ENCODE measurements at regions not wholly inside any gene's neighbourhood (a gene's known extent, or its start where the extent isn't known, plus 50 kb on each side); places are given as distances from the start of the nearest gene placed in this dataset.
"Not testable (repeated sequence)": the region's sequence is repeated elsewhere in the genome, so short reads cannot be mapped to it uniquely, and the experiment has no call there.

- no TSS peak for BruUV-seq (replicated peaks)
- intact Hi-C loops (cut with micrococcal nuclease; ENCODE audit: unreplicated experiment), result no loop called here
- H3K36me3 ChIP-seq (ENCODE audit: insufficient read depth, low read length), result no peaks in the 10 kb centered on the region
Observed at GRCh38 chr3:66644549-66644948, 143.7 kb upstream of the LRIG1 start.

DNA sequence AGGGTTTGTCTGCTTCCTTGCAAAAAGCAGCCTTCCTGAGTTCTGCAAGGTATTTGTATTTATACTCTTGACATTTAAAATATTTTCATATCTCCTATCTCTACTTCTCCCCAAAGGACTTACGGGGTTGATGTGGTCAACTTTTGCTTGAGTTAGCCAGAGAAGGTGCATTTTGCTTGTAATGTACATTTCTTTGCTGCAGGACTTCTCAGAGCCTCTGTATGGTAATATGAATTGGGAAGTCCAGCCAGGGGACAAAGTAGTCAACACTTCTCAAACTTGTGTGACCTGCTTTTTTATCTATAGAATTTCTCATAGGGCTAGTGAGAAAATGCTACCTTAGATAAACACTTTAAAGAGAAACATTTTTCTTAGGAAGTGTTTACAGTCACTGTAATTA is 148.2 kb upstream of the LRIG1 start:
- intact Hi-C loops (cut with micrococcal nuclease; ENCODE audit: unreplicated experiment), result no loop called here
- H2AFZ ChIP-seq (ENCODE audit: low read length), result no peak overlapping the region
- CTCF ChIA-PET (ENCODE audit: unreplicated experiment), result no interaction called here

More at GRCh38 chr3:66644549-66644948, 143.7 kb upstream of the LRIG1 start:
- CTCF ChIA-PET (ENCODE audit: unreplicated experiment), result no interaction called here
- Histone ChIP-seq H3K4me3 (ENCODE audit: low read depth, low read length, poor library complexity, severe bottlenecking) (no peak overlapping the region), H3K4me2 (ENCODE audit: low read length) (no peak overlapping the region), H3K4me1 (ENCODE audit: insufficient read depth, low read length, poor library complexity, severe bottlenecking) (no peaks in the 10 kb centered on the region), H3K27ac (ENCODE audit: low read depth, low read length, poor library complexity, severe bottlenecking) (no peak overlapping the region), H3K9me3 (ENCODE audit: low read length) (0 out of 2 replicates have a peak, but pooled peaks cover 4% of the 10 kb centered on the region), H4K20me1 (ENCODE audit: insufficient read depth, low read length) (no peaks in the 10 kb centered on the region), H2AFZ (ENCODE audit: low read length) (no peak overlapping the region), H3K79me2 (ENCODE audit: insufficient read depth, low read depth, low read length) (no peaks in the 10 kb centered on the region), H3K9me2 (ENCODE audit: insufficient read depth, low read length) (no peaks in the 10 kb centered on the region)
- POLR2A ChIA-PET, result no interaction called here
- TF ChIP-seq EZH2phosphoT487 (IDR thresholded peaks at IDR 0.05; ENCODE audit: borderline replicate concordance, low read depth, low read length), result no peak
- TF ChIP-seq, protein P1, sequence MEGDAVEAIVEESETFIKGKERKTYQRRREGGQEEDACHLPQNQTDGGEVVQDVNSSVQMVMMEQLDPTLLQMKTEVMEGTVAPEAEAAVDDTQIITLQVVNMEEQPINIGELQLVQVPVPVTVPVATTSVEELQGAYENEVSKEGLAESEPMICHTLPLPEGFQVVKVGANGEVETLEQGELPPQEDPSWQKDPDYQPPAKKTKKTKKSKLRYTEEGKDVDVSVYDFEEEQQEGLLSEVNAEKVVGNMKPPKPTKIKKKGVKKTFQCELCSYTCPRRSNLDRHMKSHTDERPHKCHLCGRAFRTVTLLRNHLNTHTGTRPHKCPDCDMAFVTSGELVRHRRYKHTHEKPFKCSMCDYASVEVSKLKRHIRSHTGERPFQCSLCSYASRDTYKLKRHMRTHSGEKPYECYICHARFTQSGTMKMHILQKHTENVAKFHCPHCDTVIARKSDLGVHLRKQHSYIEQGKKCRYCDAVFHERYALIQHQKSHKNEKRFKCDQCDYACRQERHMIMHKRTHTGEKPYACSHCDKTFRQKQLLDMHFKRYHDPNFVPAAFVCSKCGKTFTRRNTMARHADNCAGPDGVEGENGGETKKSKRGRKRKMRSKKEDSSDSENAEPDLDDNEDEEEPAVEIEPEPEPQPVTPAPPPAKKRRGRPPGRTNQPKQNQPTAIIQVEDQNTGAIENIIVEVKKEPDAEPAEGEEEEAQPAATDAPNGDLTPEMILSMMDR (conservative IDR thresholded peaks at IDR 0.05; ENCODE audit: low read length), result no peak
- no peak for DNase-seq (ENCODE audit: low spot score)

DNA sequence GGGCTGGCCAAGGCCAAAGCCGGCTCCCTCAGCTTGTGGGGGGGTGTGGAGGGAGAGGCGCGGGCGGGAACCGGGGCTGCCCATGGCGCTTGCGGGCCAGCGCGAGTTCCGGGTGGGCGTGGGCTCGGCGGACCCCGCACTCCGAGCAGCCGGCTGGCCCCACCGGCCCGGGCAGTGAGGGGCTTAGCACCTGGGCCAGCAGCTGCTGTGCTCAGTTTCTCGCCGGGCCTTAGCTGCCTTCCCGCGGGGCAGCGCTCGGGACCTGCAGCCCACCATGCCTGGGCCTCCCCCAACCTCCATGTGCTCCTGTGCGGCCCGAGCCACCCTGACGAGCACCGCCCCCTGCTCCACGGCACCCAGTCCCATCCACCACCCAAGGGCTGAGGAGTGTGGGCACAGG is 150.7 kb upstream of the LRIG1 start:
- H2AFZ ChIP-seq (ENCODE audit: low read length); H3K9me3 ChIP-seq (ENCODE audit: low read length); BruUV-seq (replicated peaks); H3K27ac ChIP-seq (ENCODE audit: low read depth, low read length, poor library complexity, severe bottlenecking); DNase-seq (ENCODE audit: low spot score); H4K20me1 ChIP-seq (ENCODE audit: insufficient read depth, low read length); H3K79me2 ChIP-seq (ENCODE audit: insufficient read depth, low read depth, low read length); CTCF ChIA-PET (ENCODE audit: unreplicated experiment); H3K4me1 ChIP-seq (ENCODE audit: insufficient read depth, low read length, poor library complexity, severe bottlenecking); H3K4me2 ChIP-seq (ENCODE audit: low read length); H3K4me3 ChIP-seq (ENCODE audit: low read depth, low read length, poor library complexity, severe bottlenecking); intact Hi-C loops (cut with micrococcal nuclease; ENCODE audit: unreplicated experiment); H3K36me3 ChIP-seq (ENCODE audit: insufficient read depth, low read length); H3K9me2 ChIP-seq (ENCODE audit: insufficient read depth, low read length): not testable (repeated sequence)
- POLR2A ChIA-PET, result interaction anchor here (0.6 kb wide), 1 partner anchor 8 kb away, joined by 3 read pairs; no protein-coding TSS in a partner anchor

More for the DNA sequence above, 148.2 kb upstream of the LRIG1 start:
- Histone ChIP-seq H3K4me1 (ENCODE audit: insufficient read depth, low read length, poor library complexity, severe bottlenecking) (no peaks in the 10 kb centered on the region), H3K4me2 (ENCODE audit: low read length) (no peak overlapping the region), H3K9me2 (ENCODE audit: insufficient read depth, low read length) (no peaks in the 10 kb centered on the region), H3K9me3 (ENCODE audit: low read length) (0 out of 2 replicates have a peak, but pooled peaks cover 4% of the 10 kb centered on the region), H3K36me3 (ENCODE audit: insufficient read depth, low read length) (no peaks in the 10 kb centered on the region), H3K79me2 (ENCODE audit: insufficient read depth, low read depth, low read length) (no peaks in the 10 kb centered on the region), H3K27ac (ENCODE audit: low read depth, low read length, poor library complexity, severe bottlenecking) (no peak overlapping the region), H4K20me1 (ENCODE audit: insufficient read depth, low read length) (no peaks in the 10 kb centered on the region), H3K4me3 (ENCODE audit: low read depth, low read length, poor library complexity, severe bottlenecking) (no peak overlapping the region)
- BruUV-seq (replicated peaks), result no TSS peak
- TF ChIP-seq, protein P1 (conservative IDR thresholded peaks at IDR 0.05; ENCODE audit: low read length), result no peak
- TF ChIP-seq EZH2phosphoT487 (IDR thresholded peaks at IDR 0.05; ENCODE audit: borderline replicate concordance, low read depth, low read length), result no peak
- POLR2A ChIA-PET, result interaction anchor here (0.5 kb wide), 1 partner anchor 1045 kb away, joined by 4 read pairs; no protein-coding TSS in a partner anchor
- DNase-seq (ENCODE audit: low spot score), result no peak

GRCh38 chr3:66652100-66652499 is 151.3 kb upstream of the LRIG1 start:
- BruUV-seq (replicated peaks); intact Hi-C loops (cut with micrococcal nuclease; ENCODE audit: unreplicated experiment): not testable (repeated sequence)

More at GRCh38 chr3:66652100-66652499, 151.3 kb upstream of the LRIG1 start:
- H3K4me2 ChIP-seq (ENCODE audit: low read length); H3K79me2 ChIP-seq (ENCODE audit: insufficient read depth, low read depth, low read length); H3K9me3 ChIP-seq (ENCODE audit: low read length); H3K36me3 ChIP-seq (ENCODE audit: insufficient read depth, low read length); DNase-seq (ENCODE audit: low spot score); H3K9me2 ChIP-seq (ENCODE audit: insufficient read depth, low read length); POLR2A ChIA-PET; CTCF ChIA-PET (ENCODE audit: unreplicated experiment); H4K20me1 ChIP-seq (ENCODE audit: insufficient read depth, low read length); H3K4me3 ChIP-seq (ENCODE audit: low read depth, low read length, poor library complexity, severe bottlenecking); H2AFZ ChIP-seq (ENCODE audit: low read length); H3K27ac ChIP-seq (ENCODE audit: low read depth, low read length, poor library complexity, severe bottlenecking); H3K4me1 ChIP-seq (ENCODE audit: insufficient read depth, low read length, poor library complexity, severe bottlenecking): not testable (repeated sequence)
